ENCODE measurements at regions not wholly inside any gene's neighbourhood (a gene's known extent, or its start where the extent isn't known, plus 50 kb on each side); places are given as distances from the start of the nearest gene placed in this dataset.

GRCh38 chr5:141767671-141768070, 85.6 kb upstream of the ARAP3 start:
- DNase-seq (no peak), ATAC-seq (no peak)
- no peak overlapping the region for H3K4me3 Mint-ChIP-seq
- no peaks in the 10 kb centered on the region for H3K9me3 Mint-ChIP-seq
- H3K36me3 Mint-ChIP-seq (ENCODE audit: insufficient read depth) = no peaks in the 10 kb centered on the region
- peaks cover 10% of the 10 kb centered on the region for H3K27me3 Mint-ChIP-seq (ENCODE audit: low read depth)
- H3K4me1 Mint-ChIP-seq (ENCODE audit: low read depth) = no peaks in the 10 kb centered on the region

- Mint-ChIP-seq H3K36me3 (ENCODE audit: insufficient read depth) (no peaks in the 10 kb centered on the region), H3K27me3 (ENCODE audit: low read depth) (peaks cover 14% of the 10 kb centered on the region), H3K9me3 (no peaks in the 10 kb centered on the region), H3K4me1 (ENCODE audit: low read depth) (no peaks in the 10 kb centered on the region), H3K4me3 (no peak overlapping the region)
- no peak for ATAC-seq
- DNase-seq = no peak
Observed at GRCh38 chr5:141765896-141766551, 84.0 kb upstream of the ARAP3 start.

- DNase-seq = no peak
- no peaks in the 10 kb centered on the region for H3K4me1 Mint-ChIP-seq (ENCODE audit: low read depth)
- no peak overlapping the region for H3K4me3 Mint-ChIP-seq
- H3K27me3 Mint-ChIP-seq (ENCODE audit: low read depth) = peaks cover 33% of the 10 kb centered on the region
- no peaks in the 10 kb centered on the region for H3K9me3 Mint-ChIP-seq
- ATAC-seq = no peak
- H3K36me3 Mint-ChIP-seq (ENCODE audit: insufficient read depth) = no peaks in the 10 kb centered on the region
Observed at GRCh38 chr5:141763541-141763940, 81.5 kb upstream of the ARAP3 start.

GRCh38 chr5:141762790-141763368, 80.8 kb upstream of the ARAP3 start:
- H3K9me3 Mint-ChIP-seq = no peaks in the 10 kb centered on the region
- H3K36me3 Mint-ChIP-seq (ENCODE audit: insufficient read depth) = no peaks in the 10 kb centered on the region
- ATAC-seq = no peak

GRCh38 chr5:141762316-141762715, 80.3 kb upstream of the ARAP3 start:
- Mint-ChIP-seq H3K4me3 (no peak overlapping the region), H3K4me1 (ENCODE audit: low read depth) (peaks cover 4% of the 10 kb centered on the region), H3K9me3 (no peaks in the 10 kb centered on the region), H3K36me3 (ENCODE audit: insufficient read depth) (no peaks in the 10 kb centered on the region), H3K27me3 (ENCODE audit: low read depth) (peaks cover 45% of the 10 kb centered on the region)
- ATAC-seq = no peak
- DNase-seq = no peak

More at GRCh38 chr5:141762790-141763368, 80.8 kb upstream of the ARAP3 start:
- Mint-ChIP-seq H3K27me3 (ENCODE audit: low read depth) (peaks cover 39% of the 10 kb centered on the region), H3K4me1 (ENCODE audit: low read depth) (peaks cover 4% of the 10 kb centered on the region), H3K4me3 (no peak overlapping the region)
- DNase-seq = no peak

- no peak overlapping the region for H3K4me3 Mint-ChIP-seq
Observed at GRCh38 chr5:141760753-141761152, 78.7 kb upstream of the ARAP3 start.

GRCh38 chr5:141760193-141760592, 78.2 kb upstream of the ARAP3 start:
- H3K27me3 Mint-ChIP-seq (ENCODE audit: low read depth) = peaks cover 58% of the 10 kb centered on the region
- no peak overlapping the region for H3K4me3 Mint-ChIP-seq
- H3K4me1 Mint-ChIP-seq (ENCODE audit: low read depth) = peaks cover 4% of the 10 kb centered on the region
- ATAC-seq = no peak
- no peaks in the 10 kb centered on the region for H3K36me3 Mint-ChIP-seq (ENCODE audit: insufficient read depth)
- no peaks in the 10 kb centered on the region for H3K9me3 Mint-ChIP-seq
- DNase-seq = no peak

More at GRCh38 chr5:141760753-141761152, 78.7 kb upstream of the ARAP3 start:
- ATAC-seq = no peak
- peaks cover 4% of the 10 kb centered on the region for H3K4me1 Mint-ChIP-seq (ENCODE audit: low read depth)
- H3K27me3 Mint-ChIP-seq (ENCODE audit: low read depth) = peaks cover 55% of the 10 kb centered on the region
- H3K9me3 Mint-ChIP-seq = no peaks in the 10 kb centered on the region
- no peak for DNase-seq
- H3K36me3 Mint-ChIP-seq (ENCODE audit: insufficient read depth) = no peaks in the 10 kb centered on the region

- peaks cover 4% of the 10 kb centered on the region for H3K4me1 Mint-ChIP-seq (ENCODE audit: low read depth)
- H3K36me3 Mint-ChIP-seq (ENCODE audit: insufficient read depth) = no peaks in the 10 kb centered on the region
- H3K27me3 Mint-ChIP-seq (ENCODE audit: low read depth) = peaks cover 73% of the 10 kb centered on the region
- no peak for ATAC-seq
- no peaks in the 10 kb centered on the region for H3K9me3 Mint-ChIP-seq
- no peak overlapping the region for H3K4me3 Mint-ChIP-seq
- no peak for DNase-seq
Observed at GRCh38 chr5:141758310-141758998, 76.4 kb upstream of the ARAP3 start.

GRCh38 chr5:141757402-141757801, 75.4 kb upstream of the ARAP3 start:
- no peak for ATAC-seq
- peaks cover 4% of the 10 kb centered on the region for H3K4me1 Mint-ChIP-seq (ENCODE audit: low read depth)

GRCh38 chr5:141756196-141756595, 74.2 kb upstream of the ARAP3 start:
- no peak for DNase-seq
- Mint-ChIP-seq H3K36me3 (ENCODE audit: insufficient read depth) (no peaks in the 10 kb centered on the region), H3K9me3 (no peaks in the 10 kb centered on the region), H3K4me3 (no peak overlapping the region), H3K4me1 (ENCODE audit: low read depth) (peaks cover 4% of the 10 kb centered on the region), H3K27me3 (ENCODE audit: low read depth) (peaks cover 76% of the 10 kb centered on the region)
- no peak for ATAC-seq

More at GRCh38 chr5:141757402-141757801, 75.4 kb upstream of the ARAP3 start:
- H3K36me3 Mint-ChIP-seq (ENCODE audit: insufficient read depth) = no peaks in the 10 kb centered on the region
- no peak for DNase-seq
- no peaks in the 10 kb centered on the region for H3K9me3 Mint-ChIP-seq
- H3K4me3 Mint-ChIP-seq = no peak overlapping the region
- peaks cover 76% of the 10 kb centered on the region for H3K27me3 Mint-ChIP-seq (ENCODE audit: low read depth)

GRCh38 chr5:141753971-141754713, 72.1 kb upstream of the ARAP3 start:
- peaks cover 4% of the 10 kb centered on the region for H3K4me1 Mint-ChIP-seq (ENCODE audit: low read depth)
- no peaks in the 10 kb centered on the region for H3K36me3 Mint-ChIP-seq (ENCODE audit: insufficient read depth)
- H3K27me3 Mint-ChIP-seq (ENCODE audit: low read depth) = peaks cover 72% of the 10 kb centered on the region
- ATAC-seq (no peak), DNase-seq (no peak)
- no peak overlapping the region for H3K4me3 Mint-ChIP-seq
- H3K9me3 Mint-ChIP-seq = no peaks in the 10 kb centered on the region

GRCh38 chr5:141753143-141753970, 71.3 kb upstream of the ARAP3 start:
- Mint-ChIP-seq H3K4me1 (ENCODE audit: low read depth) (peaks cover 2% of the 10 kb centered on the region), H3K36me3 (ENCODE audit: insufficient read depth) (no peaks in the 10 kb centered on the region), H3K9me3 (no peaks in the 10 kb centered on the region), H3K27me3 (ENCODE audit: low read depth) (peaks cover 71% of the 10 kb centered on the region), H3K4me3 (no peak overlapping the region)
- DNase-seq (no peak), ATAC-seq (no peak)

- no peak for DNase-seq
- Mint-ChIP-seq H3K9me3 (no peaks in the 10 kb centered on the region), H3K4me1 (ENCODE audit: low read depth) (peaks cover 2% of the 10 kb centered on the region)
Observed at GRCh38 chr5:141747152-141748141, 65.4 kb upstream of the ARAP3 start.

More at GRCh38 chr5:141747152-141748141, 65.4 kb upstream of the ARAP3 start:
- H3K36me3 Mint-ChIP-seq (ENCODE audit: insufficient read depth) = no peaks in the 10 kb centered on the region
- no peak overlapping the region for H3K4me3 Mint-ChIP-seq
- H3K27me3 Mint-ChIP-seq (ENCODE audit: low read depth) = peaks cover 57% of the 10 kb centered on the region
- no peak for ATAC-seq
